Suprapubic skin (tissue), 4 donors: ENCODE measurements at regions not wholly inside any gene's neighbourhood (a gene's known extent, or its start where the extent isn't known, plus 50 kb on each side); places are given as distances from the start of the nearest gene placed in this dataset.

Source experiments
- DNase-seq, 2 donors: peaks; one replicate each; pipeline ENCODE4 v3.0.0-alpha.2; 2019; ENCODE audit warnings: low spot score in 2 of 2
- H3K27ac ChIP-seq: fragments of 200-600 bp; sonication (generic); one replicate; pipeline ENCODE4 v1.5.1; 2019
- H3K27me3 ChIP-seq: fragments of 200-600 bp; sonication (generic); one replicate; pipeline ENCODE4 v1.5.1; 2019
- H3K36me3 ChIP-seq: fragments of 200-600 bp; sonication (generic); one replicate; pipeline ENCODE4 v1.5.1; 2019
- H3K4me1 ChIP-seq: fragments of 200-600 bp; sonication (generic); one replicate; pipeline ENCODE4 v1.5.1; 2019
- H3K4me3 ChIP-seq: fragments of 200-600 bp; sonication (generic); one replicate; pipeline ENCODE4 v1.5.1; 2019; ENCODE audit warnings: mild to moderate bottlenecking
- H3K9me3 ChIP-seq: fragments of 200-600 bp; sonication (generic); one replicate; pipeline ENCODE4 v1.5.1; 2019
- EP300 ChIP-seq: sonication (generic); formaldehyde crosslinking; IDR thresholded peaks from one replicate; pipeline ENCODE4 v1.6.1; 2017; ENCODE audit warnings: antibody characterized with exemption
- POLR2A ChIP-seq, 2 donors: fragments of 450-650 bp; IDR thresholded peaks; one replicate each; pipeline ENCODE4 v1.6.1; 2017; ENCODE audit warnings: antibody characterized with exemption in 2 of 2, mild to moderate bottlenecking in 2 of 2, moderate library complexity in 2 of 2
- POLR2AphosphoS5 ChIP-seq, 3 donors: sonication (generic); formaldehyde crosslinking; IDR thresholded peaks; one replicate each; pipeline ENCODE4 v1.6.1; 2017; ENCODE audit warnings: antibody characterized with exemption in 3 of 3
- WGBS: methylation state at CpG from one replicate; pipeline ENCODE4 v1.1.5; 2018; 5-methylcytosine and 5-hydroxymethylcytosine counted together
- TF ChIP-seq, protein P1 (sequence below), 2 donors: fragments of 200-600 bp in 1 of 2; fragments of 450-650 bp in 1 of 2; sonication (generic) in 1 of 2; IDR thresholded peaks; one replicate each; pipeline ENCODE4 v1.5.1; 2016 to 2019; ENCODE audit warnings: antibody characterized with exemption in 2 of 2, mild to moderate bottlenecking in 1 of 2, moderate library complexity in 1 of 2

DNA sequence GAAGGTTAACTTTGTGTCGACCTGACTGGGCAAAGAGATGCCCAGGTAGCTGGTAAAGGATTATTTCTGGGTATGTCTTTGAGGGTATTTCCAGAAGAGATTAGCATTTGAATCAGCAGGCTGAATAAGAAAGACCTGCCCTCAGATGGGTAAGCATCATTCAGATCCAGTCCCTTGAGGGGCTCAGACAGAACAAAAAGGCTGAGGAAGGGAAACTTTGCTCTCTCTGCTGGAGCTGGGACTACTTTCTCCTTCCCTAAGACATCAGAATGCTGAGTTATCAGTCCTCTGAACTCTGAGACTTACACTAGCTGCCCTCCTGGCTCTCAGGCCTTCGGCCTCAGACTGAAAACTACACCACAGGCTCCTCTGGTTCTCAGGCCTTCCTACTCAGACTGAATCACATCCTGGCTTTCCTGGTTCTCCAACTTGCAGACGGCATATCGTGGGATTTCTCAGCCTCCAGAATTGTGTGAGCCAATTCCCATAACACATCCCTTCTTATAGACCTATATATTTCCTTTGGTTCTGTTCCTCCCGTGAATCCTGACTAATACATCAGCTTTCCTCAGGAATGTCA, 982.9 kb downstream of the TUSC7 start:
- no peak for TF ChIP-seq POLR2AphosphoS5 (IDR thresholded peaks at IDR 0.05)
- Histone ChIP-seq H3K36me3 (no peaks in the 10 kb centered on the region), H3K9me3 (no peaks in the 10 kb centered on the region), H3K4me3 (no peak overlapping the region), H3K27ac (no peak overlapping the region), H3K27me3 (no peaks in the 10 kb centered on the region), H3K4me1 (no peaks in the 10 kb centered on the region)
- WGBS: 84% methylated on average over 5 of the region's 5 CpGs
- no peak for DNase-seq

- Histone ChIP-seq H3K4me3 (no peak overlapping the region), H3K27me3 (no peaks in the 10 kb centered on the region), H3K27ac (no peak overlapping the region), H3K36me3 (no peaks in the 10 kb centered on the region), H3K4me1 (no peaks in the 10 kb centered on the region), H3K9me3 (no peaks in the 10 kb centered on the region)
- no peak for TF ChIP-seq POLR2AphosphoS5 (IDR thresholded peaks at IDR 0.05)
- no peak for TF ChIP-seq EP300
- no peak for TF ChIP-seq POLR2A (IDR thresholded peaks at IDR 0.05)
- WGBS: 73% methylated on average over 1 of the region's 1 CpG
- no peak for DNase-seq
These were observed 985.7 kb downstream of the TUSC7 start for GRCh38 chr3:117695321-117695720.

- Histone ChIP-seq H3K4me3 (no peak overlapping the region), H3K27me3 (no peaks in the 10 kb centered on the region), H3K36me3 (no peaks in the 10 kb centered on the region), H3K27ac (no peak overlapping the region), H3K4me1 (no peaks in the 10 kb centered on the region), H3K9me3 (no peaks in the 10 kb centered on the region)
- TF ChIP-seq, protein P1, sequence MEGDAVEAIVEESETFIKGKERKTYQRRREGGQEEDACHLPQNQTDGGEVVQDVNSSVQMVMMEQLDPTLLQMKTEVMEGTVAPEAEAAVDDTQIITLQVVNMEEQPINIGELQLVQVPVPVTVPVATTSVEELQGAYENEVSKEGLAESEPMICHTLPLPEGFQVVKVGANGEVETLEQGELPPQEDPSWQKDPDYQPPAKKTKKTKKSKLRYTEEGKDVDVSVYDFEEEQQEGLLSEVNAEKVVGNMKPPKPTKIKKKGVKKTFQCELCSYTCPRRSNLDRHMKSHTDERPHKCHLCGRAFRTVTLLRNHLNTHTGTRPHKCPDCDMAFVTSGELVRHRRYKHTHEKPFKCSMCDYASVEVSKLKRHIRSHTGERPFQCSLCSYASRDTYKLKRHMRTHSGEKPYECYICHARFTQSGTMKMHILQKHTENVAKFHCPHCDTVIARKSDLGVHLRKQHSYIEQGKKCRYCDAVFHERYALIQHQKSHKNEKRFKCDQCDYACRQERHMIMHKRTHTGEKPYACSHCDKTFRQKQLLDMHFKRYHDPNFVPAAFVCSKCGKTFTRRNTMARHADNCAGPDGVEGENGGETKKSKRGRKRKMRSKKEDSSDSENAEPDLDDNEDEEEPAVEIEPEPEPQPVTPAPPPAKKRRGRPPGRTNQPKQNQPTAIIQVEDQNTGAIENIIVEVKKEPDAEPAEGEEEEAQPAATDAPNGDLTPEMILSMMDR (IDR thresholded peaks at IDR 0.05): no peak
- TF ChIP-seq EP300: no peak
- TF ChIP-seq POLR2A (IDR thresholded peaks at IDR 0.05): no peak
- no peak for TF ChIP-seq POLR2AphosphoS5 (IDR thresholded peaks at IDR 0.05)
- 78% methylated on average over 4 of the region's 4 CpGs for WGBS
- DNase-seq: no peak
These were observed 986.5 kb downstream of the TUSC7 start for GRCh38 chr3:117695871-117696645.

DNA sequence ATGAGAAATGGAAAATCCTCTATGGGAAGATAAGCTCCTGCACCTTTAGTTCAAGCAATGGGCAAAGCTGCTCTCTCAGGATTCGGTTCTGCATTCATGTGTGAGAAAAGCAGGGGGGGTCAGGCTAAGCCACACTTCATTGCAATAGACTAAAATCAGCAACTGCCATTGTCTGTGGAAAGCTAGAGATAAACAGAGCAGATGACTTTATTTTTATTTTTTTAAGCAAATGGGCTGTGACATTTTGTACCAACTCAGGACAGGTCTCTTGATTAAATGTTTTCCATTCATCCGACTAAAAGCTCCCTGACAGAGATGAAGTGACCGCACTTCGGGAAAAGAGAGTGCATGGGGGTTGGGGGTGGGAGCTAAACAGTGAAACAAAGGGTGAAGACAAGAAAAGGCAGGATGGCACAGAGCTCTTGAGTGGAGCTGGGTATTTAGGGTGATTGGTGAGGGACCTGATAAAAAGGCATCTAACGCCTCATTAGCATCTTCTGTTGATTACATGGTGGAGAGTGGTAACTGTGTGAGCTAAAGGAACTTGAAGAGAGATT, 987.4 kb downstream of the TUSC7 start:
- 82% methylated on average over 5 of the region's 5 CpGs for WGBS

GRCh38 chr3:117699058-117699457, 989.5 kb downstream of the TUSC7 start:
- Histone ChIP-seq H3K36me3 (no peaks in the 10 kb centered on the region), H3K27ac (no peak overlapping the region), H3K27me3 (no peaks in the 10 kb centered on the region), H3K9me3 (no peaks in the 10 kb centered on the region), H3K4me1 (no peaks in the 10 kb centered on the region), H3K4me3 (no peak overlapping the region)
- TF ChIP-seq POLR2A (IDR thresholded peaks at IDR 0.05) (no peak), POLR2AphosphoS5 (IDR thresholded peaks at IDR 0.05) (no peak), EP300 (no peak)
- TF ChIP-seq, protein P1 (IDR thresholded peaks at IDR 0.05): no peak
- no peak for DNase-seq
- WGBS: 92% methylated on average over 2 of the region's 2 CpGs

More for the DNA sequence above, 987.4 kb downstream of the TUSC7 start:
- H3K4me1 ChIP-seq: no peaks in the 10 kb centered on the region
- no peak overlapping the region for H3K27ac ChIP-seq
- no peak for DNase-seq
- H3K36me3 ChIP-seq: no peaks in the 10 kb centered on the region
- no peaks in the 10 kb centered on the region for H3K27me3 ChIP-seq
- no peak overlapping the region for H3K4me3 ChIP-seq
- H3K9me3 ChIP-seq: no peaks in the 10 kb centered on the region
- TF ChIP-seq, protein P1 (IDR thresholded peaks at IDR 0.05): no peak
- TF ChIP-seq POLR2AphosphoS5 (IDR thresholded peaks at IDR 0.05) (no peak), POLR2A (IDR thresholded peaks at IDR 0.05) (no peak)

GRCh38 chr3:117700573-117701360, 991.2 kb downstream of the TUSC7 start:
- Histone ChIP-seq H3K27ac (no peak overlapping the region), H3K27me3 (no peaks in the 10 kb centered on the region), H3K4me1 (no peaks in the 10 kb centered on the region), H3K36me3 (no peaks in the 10 kb centered on the region), H3K4me3 (no peak overlapping the region), H3K9me3 (no peaks in the 10 kb centered on the region)
- TF ChIP-seq POLR2AphosphoS5 (IDR thresholded peaks at IDR 0.05) (no peak), POLR2A (IDR thresholded peaks at IDR 0.05) (no peak), EP300 (no peak)
- TF ChIP-seq, protein P1 (IDR thresholded peaks at IDR 0.05): no peak
- WGBS: 79% methylated on average over 6 of the region's 6 CpGs
- DNase-seq: no peak
